GM06990 (cell line): ENCODE measurements at regions not wholly inside any gene's neighbourhood (a gene's known extent, or its start where the extent isn't known, plus 50 kb on each side); places are given as distances from the start of the nearest gene placed in this dataset.

Experiments
- DNase-seq: peaks from one replicate; pipeline ENCODE4 v3.0.0-alpha.2; 2011; ENCODE audit not compliant: insufficient read length; ENCODE audit errors: extremely low read depth
- H3K27me3 ChIP-seq: replicated peaks from 2 replicates; pipeline ENCODE4 v1.6.0; 2011; ENCODE audit warnings: low read length; ENCODE audit not compliant: control insufficient read depth, insufficient read depth
- H3K36me3 ChIP-seq: 2 replicates; pipeline ENCODE4 v1.5.1; 2011; ENCODE audit warnings: low read length; ENCODE audit not compliant: control insufficient read depth, insufficient read depth
- H3K4me3 ChIP-seq: replicated peaks from 2 replicates; pipeline ENCODE4 v1.5.1; 2011; ENCODE audit warnings: low read depth, mild to moderate bottlenecking, control low read depth, low read length
- CTCF ChIP-seq: IDR thresholded peaks from 2 replicates; pipeline ENCODE4 v1.5.1; 2011; ENCODE audit warnings: low read length, control low read depth, mild to moderate bottlenecking, inconsistent platforms; ENCODE audit not compliant: insufficient read depth, poor library complexity, severe bottlenecking

GRCh38 chr1:216793303-216793702 lies 70.1 kb upstream of the ESRRG start:
- Histone ChIP-seq H3K36me3 (no peaks in the 10 kb centered on the region), H3K27me3 (no peaks in the 10 kb centered on the region), H3K4me3 (no peak overlapping the region)
- DNase-seq = no peak
- no peak for TF ChIP-seq CTCF

GRCh38 chr1:216788671-216789070 lies 65.4 kb upstream of the ESRRG start:
- no peak for TF ChIP-seq CTCF
- Histone ChIP-seq H3K4me3 (no peak overlapping the region), H3K27me3 (no peaks in the 10 kb centered on the region), H3K36me3 (no peaks in the 10 kb centered on the region)
- no peak for DNase-seq

DNA sequence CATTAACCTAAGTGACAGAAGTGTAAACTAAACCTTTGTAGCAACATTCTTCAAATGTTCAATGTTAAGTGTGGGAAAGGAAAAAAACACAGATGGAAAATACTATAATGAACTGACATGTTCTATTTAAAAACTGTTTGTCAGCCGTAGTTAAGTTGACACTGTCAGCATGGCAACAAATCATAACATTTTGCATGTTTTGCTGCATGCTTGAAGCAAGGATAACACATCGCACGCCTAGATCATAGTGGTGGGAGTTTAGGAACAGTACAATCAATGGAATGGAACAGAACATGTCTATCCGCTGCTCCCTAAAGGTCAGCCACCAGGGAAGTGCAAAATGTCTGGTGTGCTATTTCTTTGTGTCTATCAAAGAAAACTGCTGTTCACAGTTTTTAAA lies 62.5 kb upstream of the ESRRG start:
- H3K36me3 ChIP-seq = no peaks in the 10 kb centered on the region
- no peak for TF ChIP-seq CTCF
- H3K27me3 ChIP-seq = no peaks in the 10 kb centered on the region
- DNase-seq = no peak
- no peak overlapping the region for H3K4me3 ChIP-seq

GRCh38 chr1:216785221-216785620 lies 62.0 kb upstream of the ESRRG start:
- H3K4me3 ChIP-seq = no peak overlapping the region
- H3K36me3 ChIP-seq = no peaks in the 10 kb centered on the region
- no peak for TF ChIP-seq CTCF
- no peaks in the 10 kb centered on the region for H3K27me3 ChIP-seq
- no peak for DNase-seq

GRCh38 chr1:216779686-216780085 lies 56.5 kb upstream of the ESRRG start:
- H3K27me3 ChIP-seq = no peaks in the 10 kb centered on the region
- TF ChIP-seq CTCF = no peak
- no peak for DNase-seq
- no peaks in the 10 kb centered on the region for H3K36me3 ChIP-seq
- H3K4me3 ChIP-seq = no peak overlapping the region

DNA sequence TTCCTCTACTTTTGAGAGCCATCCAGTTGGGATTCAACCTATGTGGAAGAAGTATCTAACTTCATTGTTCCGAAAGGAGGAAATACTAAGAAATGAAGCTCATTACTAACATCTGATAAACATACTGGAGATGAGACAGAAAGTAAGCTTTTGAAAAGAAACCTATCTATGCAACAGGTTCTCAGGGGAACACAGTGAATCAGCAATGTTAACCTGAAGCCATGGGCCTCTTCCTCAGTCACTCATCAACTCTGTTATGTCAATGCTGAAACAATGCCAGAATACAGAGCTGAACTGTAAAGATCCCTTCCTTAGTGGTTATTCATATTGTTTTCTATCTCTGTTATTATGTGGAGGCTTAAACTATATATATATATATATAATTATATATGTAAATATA lies 55.5 kb upstream of the ESRRG start:
- H3K4me3 ChIP-seq = no peak overlapping the region
- no peaks in the 10 kb centered on the region for H3K36me3 ChIP-seq
- DNase-seq = no peak
- no peaks in the 10 kb centered on the region for H3K27me3 ChIP-seq
- no peak for TF ChIP-seq CTCF
